IgD-negative memory B cell (primary cell): ENCODE measurements at regions not wholly inside any gene's neighbourhood (a gene's known extent, or its start where the extent isn't known, plus 50 kb on each side); places are given as distances from the start of the nearest gene placed in this dataset.

Source experiments
- H3K27ac Mint-ChIP-seq, 3 donors: one replicate each; pipeline ENCODE4 v1.8.0; 2020 to 2022; ENCODE audit warnings: mild to moderate bottlenecking in 3 of 3, mixed read lengths in 3 of 3, moderate library complexity in 1 of 3
- H3K27me3 Mint-ChIP-seq: one replicate; pipeline ENCODE4 v1.8.0; 2021; ENCODE audit warnings: mixed read lengths
- H3K36me3 Mint-ChIP-seq: one replicate; pipeline ENCODE4 v1.8.0; 2020; ENCODE audit warnings: mild to moderate bottlenecking, mixed read lengths
- H3K4me1 Mint-ChIP-seq, 3 donors: one replicate each; pipeline ENCODE4 v1.8.0; 2020 to 2022; ENCODE audit warnings: mixed read lengths in 3 of 3, mild to moderate bottlenecking in 1 of 3
- H3K4me3 Mint-ChIP-seq, 4 donors: one replicate each; pipeline ENCODE4 v1.8.0; 2020 to 2022; ENCODE audit warnings: mild to moderate bottlenecking in 4 of 4, mixed read lengths in 4 of 4, moderate library complexity in 3 of 4
- H3K9me3 Mint-ChIP-seq, 3 donors: one replicate each; pipeline ENCODE4 v1.8.0; 2020 to 2021; ENCODE audit warnings: mixed read lengths in 3 of 3, mild to moderate bottlenecking in 1 of 3

GRCh38 chr2:156890529-156891148 lies 366.9 kb upstream of the GALNT5 start:
- no peaks in the 10 kb centered on the region for H3K36me3 Mint-ChIP-seq
- peaks cover 0 to under 1% (median 0%) of the 10 kb centered on the region in 3 donors for H3K9me3 Mint-ChIP-seq
- no peak overlapping the region for H3K27ac Mint-ChIP-seq
- peaks cover 7% of the 10 kb centered on the region for H3K27me3 Mint-ChIP-seq
- peaks cover 0 to 1% (median 0%) of the 10 kb centered on the region in 3 donors for H3K4me1 Mint-ChIP-seq
- no peak overlapping the region for H3K4me3 Mint-ChIP-seq

GRCh38 chr2:156891609-156892008 lies 365.9 kb upstream of the GALNT5 start:
- peaks cover 0 to 1% (median 0%) of the 10 kb centered on the region in 3 donors for H3K4me1 Mint-ChIP-seq
- H3K9me3 Mint-ChIP-seq, result no peaks in the 10 kb centered on the region
- no peak overlapping the region for H3K27ac Mint-ChIP-seq
- H3K4me3 Mint-ChIP-seq, result no peak overlapping the region
- H3K36me3 Mint-ChIP-seq, result no peaks in the 10 kb centered on the region
- H3K27me3 Mint-ChIP-seq, result peaks cover 10% of the 10 kb centered on the region

GRCh38 chr2:156892467-156893281 lies 364.8 kb upstream of the GALNT5 start:
- peaks cover 10% of the 10 kb centered on the region for H3K27me3 Mint-ChIP-seq
- H3K36me3 Mint-ChIP-seq, result no peaks in the 10 kb centered on the region
- no peak overlapping the region for H3K4me3 Mint-ChIP-seq
- H3K27ac Mint-ChIP-seq, result no peak overlapping the region
- peaks cover 0 to 1% (median 0%) of the 10 kb centered on the region in 3 donors for H3K4me1 Mint-ChIP-seq
- H3K9me3 Mint-ChIP-seq, result no peaks in the 10 kb centered on the region

- peaks cover 0 to 4% (median 2%) of the 10 kb centered on the region in 3 donors for H3K9me3 Mint-ChIP-seq
- no peaks in the 10 kb centered on the region for H3K36me3 Mint-ChIP-seq
- H3K4me3 Mint-ChIP-seq, result no peak overlapping the region
- H3K27ac Mint-ChIP-seq, result no peak overlapping the region
- H3K27me3 Mint-ChIP-seq, result peaks cover 6% of the 10 kb centered on the region
- peaks cover 0 to 1% (median 0%) of the 10 kb centered on the region in 3 donors for H3K4me1 Mint-ChIP-seq
These were observed 361.2 kb upstream of the GALNT5 start for GRCh38 chr2:156896294-156896693.

GRCh38 chr2:156897548-156897947 lies 360.0 kb upstream of the GALNT5 start:
- Mint-ChIP-seq H3K4me1 (peaks cover 0 to under 1% (median 0%) of the 10 kb centered on the region in 3 donors), H3K36me3 (no peaks in the 10 kb centered on the region), H3K9me3 (peaks cover 0 to 4% (median 2%) of the 10 kb centered on the region in 3 donors), H3K27me3 (peaks cover 8% of the 10 kb centered on the region), H3K27ac (no peak overlapping the region), H3K4me3 (no peak overlapping the region)

- Mint-ChIP-seq H3K36me3 (no peaks in the 10 kb centered on the region), H3K27ac (no peak overlapping the region), H3K4me3 (no peak overlapping the region), H3K4me1 (no peaks in the 10 kb centered on the region), H3K9me3 (peaks cover 0 to 4% (median 2%) of the 10 kb centered on the region in 3 donors), H3K27me3 (peaks cover 2% of the 10 kb centered on the region)
These were observed 356.0 kb upstream of the GALNT5 start for GRCh38 chr2:156901373-156902031.

- Mint-ChIP-seq H3K4me1 (no peaks in the 10 kb centered on the region), H3K9me3 (peaks cover 0 to 2% (median 0%) of the 10 kb centered on the region in 3 donors), H3K36me3 (no peaks in the 10 kb centered on the region), H3K27me3 (peaks cover 2% of the 10 kb centered on the region), H3K4me3 (no peak overlapping the region), H3K27ac (no peak overlapping the region)
These were observed 354.2 kb upstream of the GALNT5 start for GRCh38 chr2:156903335-156903734.

- no peaks in the 10 kb centered on the region for H3K9me3 Mint-ChIP-seq
- no peak overlapping the region for H3K27ac Mint-ChIP-seq
- no peaks in the 10 kb centered on the region for H3K4me1 Mint-ChIP-seq
These were observed 349.7 kb upstream of the GALNT5 start for GRCh38 chr2:156907806-156908205.

GRCh38 chr2:156908825-156909224 lies 348.7 kb upstream of the GALNT5 start:
- no peaks in the 10 kb centered on the region for H3K36me3 Mint-ChIP-seq
- H3K27ac Mint-ChIP-seq, result no peak overlapping the region
- no peaks in the 10 kb centered on the region for H3K27me3 Mint-ChIP-seq
- H3K4me3 Mint-ChIP-seq, result no peak overlapping the region
- H3K9me3 Mint-ChIP-seq, result no peaks in the 10 kb centered on the region
- H3K4me1 Mint-ChIP-seq, result no peaks in the 10 kb centered on the region

More at GRCh38 chr2:156907806-156908205, 349.7 kb upstream of the GALNT5 start:
- H3K27me3 Mint-ChIP-seq, result no peaks in the 10 kb centered on the region
- H3K4me3 Mint-ChIP-seq, result no peak overlapping the region
- no peaks in the 10 kb centered on the region for H3K36me3 Mint-ChIP-seq

GRCh38 chr2:156909983-156910382 lies 347.5 kb upstream of the GALNT5 start:
- H3K4me1 Mint-ChIP-seq, result no peaks in the 10 kb centered on the region
- H3K4me3 Mint-ChIP-seq, result no peak overlapping the region
- H3K27me3 Mint-ChIP-seq, result no peaks in the 10 kb centered on the region
- H3K9me3 Mint-ChIP-seq, result no peaks in the 10 kb centered on the region
- H3K27ac Mint-ChIP-seq, result no peak overlapping the region
- no peaks in the 10 kb centered on the region for H3K36me3 Mint-ChIP-seq

- peaks cover 0 to 3% (median 2%) of the 10 kb centered on the region in 3 donors for H3K9me3 Mint-ChIP-seq
These were observed 342.2 kb upstream of the GALNT5 start for GRCh38 chr2:156915332-156915731.

GRCh38 chr2:156918410-156918809 lies 339.1 kb upstream of the GALNT5 start:
- Mint-ChIP-seq H3K36me3 (no peaks in the 10 kb centered on the region), H3K4me3 (no peak overlapping the region), H3K9me3 (peaks cover 3 to 6% (median 4%) of the 10 kb centered on the region in 3 donors), H3K27me3 (no peaks in the 10 kb centered on the region), H3K27ac (no peak overlapping the region), H3K4me1 (no peaks in the 10 kb centered on the region)

More at GRCh38 chr2:156915332-156915731, 342.2 kb upstream of the GALNT5 start:
- H3K4me3 Mint-ChIP-seq, result no peak overlapping the region
- no peak overlapping the region for H3K27ac Mint-ChIP-seq
- no peaks in the 10 kb centered on the region for H3K27me3 Mint-ChIP-seq
- H3K36me3 Mint-ChIP-seq, result no peaks in the 10 kb centered on the region
- no peaks in the 10 kb centered on the region for H3K4me1 Mint-ChIP-seq

GRCh38 chr2:156930423-156930822 lies 327.1 kb upstream of the GALNT5 start:
- no peak overlapping the region for H3K27ac Mint-ChIP-seq
- peaks cover under 1 to 6% (median 2%) of the 10 kb centered on the region in 3 donors for H3K9me3 Mint-ChIP-seq
- H3K27me3 Mint-ChIP-seq, result no peaks in the 10 kb centered on the region
- no peaks in the 10 kb centered on the region for H3K4me1 Mint-ChIP-seq
- H3K4me3 Mint-ChIP-seq, result no peak overlapping the region
- no peaks in the 10 kb centered on the region for H3K36me3 Mint-ChIP-seq

- Mint-ChIP-seq H3K27ac (no peak overlapping the region), H3K4me1 (no peaks in the 10 kb centered on the region), H3K4me3 (no peak overlapping the region), H3K27me3 (no peaks in the 10 kb centered on the region), H3K9me3 (peaks cover 0 to 2% (median 0%) of the 10 kb centered on the region in 3 donors), H3K36me3 (no peaks in the 10 kb centered on the region)
These were observed 323.8 kb upstream of the GALNT5 start for GRCh38 chr2:156933645-156934225.

GRCh38 chr2:156935616-156936015 lies 321.9 kb upstream of the GALNT5 start:
- Mint-ChIP-seq H3K27me3 (no peaks in the 10 kb centered on the region), H3K4me3 (no peak overlapping the region), H3K27ac (no peak overlapping the region), H3K4me1 (no peaks in the 10 kb centered on the region), H3K9me3 (no peaks in the 10 kb centered on the region), H3K36me3 (no peaks in the 10 kb centered on the region)
